ENCODE measurements at regions not wholly inside any gene's neighbourhood (a gene's known extent, or its start where the extent isn't known, plus 50 kb on each side); places are given as distances from the start of the nearest gene placed in this dataset.

GRCh38 chr13:73242515-73243015, 183.8 kb downstream of the KLF5 start:
- Histone ChIP-seq H3K9me2 (ENCODE audit: insufficient read depth) (no peaks in the 10 kb centered on the region), H3K27ac (ENCODE audit: low read depth, low read length) (no peak overlapping the region), H3K4me3 (replicated peaks in 1 of 2; ENCODE audit: low read depth in 1 of 2, low read length in 2 of 2) (no peak overlapping the region), H3K4me2 (ENCODE audit: low read length) (no peak overlapping the region), H2AFZ (ENCODE audit: low read depth, low read length, poor library complexity, severe bottlenecking) (no peak overlapping the region), H4K20me1 (ENCODE audit: insufficient read depth) (no peaks in the 10 kb centered on the region), H3K36me3 (ENCODE audit: control insufficient read depth in 1 of 2, insufficient read depth in 2 of 2, low read length in 2 of 2) (no peaks in the 10 kb centered on the region), H3K9me3 (ENCODE audit: control insufficient read depth in 1 of 2, insufficient read depth in 1 of 2, low read depth in 1 of 2, low read length in 2 of 2) (no peaks in the 10 kb centered on the region), H3K4me1 (ENCODE audit: control insufficient read depth in 1 of 2, insufficient read depth in 2 of 2, low read length in 2 of 2) (peaks cover 7 to 16% of the 10 kb centered on the region in 2 experiments), H3K27me3 (ENCODE audit: insufficient read depth, low read length) (no peaks in the 10 kb centered on the region), H3K9ac (ENCODE audit: low read length) (no peak overlapping the region), H3K79me2 (ENCODE audit: insufficient read depth, low read length) (no peaks in the 10 kb centered on the region)
- ChIA-PET RAD21 (ENCODE audit: low non-redundant PET in 1 of 2, low total read pairs in 2 of 2, uncharacterized antibody in 2 of 2, unreplicated experiment in 2 of 2) (no interaction called here), CTCF (no interaction called here), POLR2A (no interaction called here)
- BruUV-seq (replicated peaks): no TSS peak
- DNase-seq (ENCODE audit: low read depth, low spot score) (no peak), ATAC-seq (no peak)
- TF ChIP-seq REST (IDR thresholded peaks at IDR 0.05; ENCODE audit: low read depth) (no peak), MAX (IDR thresholded peaks at IDR 0.05) (no peak), ZNF274 (IDR thresholded peaks at IDR 0.05; ENCODE audit: low read depth, low read length) (no peak)
- intact Hi-C loops (cut with micrococcal nuclease): no loop called here

- intact Hi-C loops (cut with micrococcal nuclease): no loop called here
- no peak overlapping the region for H3K27ac ChIP-seq (ENCODE audit: low read depth, low read length)
- H4K20me1 ChIP-seq (ENCODE audit: insufficient read depth): no peaks in the 10 kb centered on the region
- DNase-seq (ENCODE audit: low read depth, low spot score) (no peak), ATAC-seq (no peak)
- H3K9me2 ChIP-seq (ENCODE audit: insufficient read depth): no peaks in the 10 kb centered on the region
- no peak overlapping the region for H3K4me3 ChIP-seq (replicated peaks in 1 of 2; ENCODE audit: low read depth in 1 of 2, low read length in 2 of 2)
- H3K9ac ChIP-seq (ENCODE audit: low read length): no peak overlapping the region
- no peak overlapping the region for H2AFZ ChIP-seq (ENCODE audit: low read depth, low read length, poor library complexity, severe bottlenecking)
- no peaks in the 10 kb centered on the region for H3K27me3 ChIP-seq (ENCODE audit: insufficient read depth, low read length)
- ChIA-PET CTCF (no interaction called here), RAD21 (ENCODE audit: low non-redundant PET in 1 of 2, low total read pairs in 2 of 2, uncharacterized antibody in 2 of 2, unreplicated experiment in 2 of 2) (no interaction called here), POLR2A (no interaction called here)
- no TSS peak for BruUV-seq (replicated peaks)
- H3K36me3 ChIP-seq (ENCODE audit: control insufficient read depth in 1 of 2, insufficient read depth in 2 of 2, low read length in 2 of 2): no peaks in the 10 kb centered on the region
- no peak overlapping the region for H3K4me2 ChIP-seq (ENCODE audit: low read length)
- no peak for TF ChIP-seq MAX (IDR thresholded peaks at IDR 0.05)
- TF ChIP-seq RAD21 (IDR thresholded peaks at IDR 0.05; ENCODE audit: low read depth): 0 out of 2 replicates have a peak, but pooled peaks have one; percentile 7
- no peak for TF ChIP-seq SRF (IDR thresholded peaks at IDR 0.05; ENCODE audit: low read depth)
- no peaks in the 10 kb centered on the region for H3K79me2 ChIP-seq (ENCODE audit: insufficient read depth, low read length)
- H3K4me1 ChIP-seq (ENCODE audit: control insufficient read depth in 1 of 2, insufficient read depth in 2 of 2, low read length in 2 of 2): peaks cover 7 to 16% of the 10 kb centered on the region in 2 experiments
- no peaks in the 10 kb centered on the region for H3K9me3 ChIP-seq (ENCODE audit: control insufficient read depth in 1 of 2, insufficient read depth in 1 of 2, low read depth in 1 of 2, low read length in 2 of 2)
Measured at GRCh38 chr13:73240193-73240592, 181.4 kb downstream of the KLF5 start.

Measured in HCT116 (cell line).